ENCODE measurements at regions not wholly inside any gene's neighbourhood (a gene's known extent, or its start where the extent isn't known, plus 50 kb on each side); places are given as distances from the start of the nearest gene placed in this dataset.

DNA sequence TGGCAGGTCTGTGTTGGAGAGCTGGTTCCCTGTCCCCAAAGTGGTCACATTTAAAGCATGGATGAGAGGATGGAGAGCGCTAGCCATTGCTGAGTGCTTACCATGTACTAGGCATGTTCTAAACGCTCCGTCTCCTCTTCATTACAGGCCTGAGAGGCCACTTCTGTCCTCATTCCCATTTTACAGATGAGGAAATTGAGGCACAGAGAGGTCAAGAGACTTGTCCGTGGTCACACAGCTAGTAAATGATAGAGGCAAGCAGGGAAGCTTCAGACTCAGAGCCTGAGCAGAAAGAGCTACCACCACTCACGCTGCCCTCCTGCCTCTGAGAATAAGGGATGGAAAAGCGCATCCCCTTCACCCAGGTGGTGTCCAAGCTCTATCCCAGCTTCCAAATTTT lies 64.3 kb downstream of the SLC25A47 start:
- Histone ChIP-seq H3K9me3 (ENCODE audit: control insufficient read depth in 2 of 2, low read length in 2 of 2) (no peaks in the 10 kb centered on the region), H3K4me1 (ENCODE audit: control insufficient read depth, insufficient read depth, low read length, poor library complexity, severe bottlenecking) (peaks cover 14% of the 10 kb centered on the region), H3K27me3 (ENCODE audit: control insufficient read depth, insufficient read depth, low read length) (no peaks in the 10 kb centered on the region), H3K4me3 (ENCODE audit: low read depth, low read length) (no peak overlapping the region), H3K27ac (ENCODE audit: insufficient read depth, low read length, poor library complexity, severe bottlenecking) (no peak overlapping the region), H3K36me3 (ENCODE audit: control insufficient read depth, insufficient read depth, low read length) (no peaks in the 10 kb centered on the region)
- H3K4me3 Mint-ChIP-seq = no peak overlapping the region
- no peaks in the 10 kb centered on the region for H3K27me3 Mint-ChIP-seq
- H3K36me3 Mint-ChIP-seq = peaks cover 15% of the 10 kb centered on the region
- no peak for DNase-seq
- H3K27ac Mint-ChIP-seq = peak overlapping the region in 1 of 3 donors; percentile 13
- H3K4me1 Mint-ChIP-seq = peaks cover 16 to 63% (median 25%) of the 10 kb centered on the region in 4 donors
- no peaks in the 10 kb centered on the region for H3K9me3 Mint-ChIP-seq
- ATAC-seq (ENCODE audit: low read depth in 2 of 2) = no peak

DNA sequence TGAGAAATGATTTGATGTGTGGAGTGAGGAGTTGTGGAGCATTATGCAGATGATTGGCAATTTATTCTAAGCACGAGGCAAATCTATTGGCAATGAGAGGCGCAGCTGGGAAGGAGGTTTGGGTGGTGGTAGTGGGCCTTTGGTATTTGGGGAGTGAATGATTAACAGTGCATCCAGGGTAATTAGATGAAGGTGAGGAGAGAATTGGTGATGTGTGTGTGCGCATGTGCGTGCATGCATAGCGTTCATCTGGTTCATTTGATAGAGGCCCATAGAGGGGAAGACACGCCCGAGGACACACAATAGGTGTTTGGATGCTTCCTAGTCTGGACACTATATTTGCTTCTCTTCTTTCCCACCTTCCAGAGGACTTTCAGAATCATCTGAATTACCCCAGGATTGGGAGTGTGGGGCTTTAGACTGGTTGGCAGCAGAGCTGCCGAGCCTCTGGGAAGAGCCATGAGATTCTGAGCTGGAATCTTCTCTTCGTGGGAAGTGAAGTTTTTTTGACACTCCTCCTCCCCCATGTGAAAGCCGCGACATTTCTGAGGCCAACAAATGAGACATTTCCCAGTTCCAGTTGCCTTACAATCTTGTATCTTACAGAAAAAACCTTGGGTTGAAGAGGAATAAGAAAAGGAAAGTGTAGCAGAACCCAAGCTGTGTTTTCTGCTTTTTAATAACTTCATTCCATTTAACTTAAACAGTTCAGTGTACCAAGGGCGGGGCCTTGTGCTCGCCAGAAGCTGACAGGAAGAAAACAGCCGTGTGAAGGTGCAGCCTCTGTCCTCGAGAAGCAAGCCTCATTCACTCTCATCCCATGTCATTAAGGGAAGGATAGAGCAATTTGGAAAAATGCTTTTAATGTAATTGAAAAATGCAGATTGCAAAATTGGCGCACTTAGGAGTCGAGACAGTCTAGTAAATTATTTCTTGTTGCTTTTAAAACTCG lies 65.2 kb downstream of the SLC25A47 start:
- DNase-seq = peak in 1 of 3 donors; percentile 62
- Histone ChIP-seq H3K36me3 (ENCODE audit: control insufficient read depth, insufficient read depth, low read length) (no peaks in the 10 kb centered on the region), H3K27ac (ENCODE audit: insufficient read depth, low read length, poor library complexity, severe bottlenecking) (no peak overlapping the region), H3K27me3 (ENCODE audit: control insufficient read depth, insufficient read depth, low read length) (no peaks in the 10 kb centered on the region), H3K9me3 (ENCODE audit: control insufficient read depth in 2 of 2, low read length in 2 of 2) (no peaks in the 10 kb centered on the region), H3K4me3 (ENCODE audit: low read depth, low read length) (no peak overlapping the region), H3K4me1 (ENCODE audit: control insufficient read depth, insufficient read depth, low read length, poor library complexity, severe bottlenecking) (peaks cover 14% of the 10 kb centered on the region)
- no peak for ATAC-seq (ENCODE audit: low read depth in 2 of 2)
- no peaks in the 10 kb centered on the region for H3K9me3 Mint-ChIP-seq
- no peaks in the 10 kb centered on the region for H3K27me3 Mint-ChIP-seq
- H3K36me3 Mint-ChIP-seq = peaks cover 17% of the 10 kb centered on the region
- H3K4me1 Mint-ChIP-seq = peaks cover 16 to 61% (median 29%) of the 10 kb centered on the region in 4 donors
- H3K4me3 Mint-ChIP-seq = peak overlapping the region in 3 of 4 donors; percentile 6 to 35 (median 28)
- H3K27ac Mint-ChIP-seq = peak overlapping the region; percentile 13 to 61 (median 55)

DNA sequence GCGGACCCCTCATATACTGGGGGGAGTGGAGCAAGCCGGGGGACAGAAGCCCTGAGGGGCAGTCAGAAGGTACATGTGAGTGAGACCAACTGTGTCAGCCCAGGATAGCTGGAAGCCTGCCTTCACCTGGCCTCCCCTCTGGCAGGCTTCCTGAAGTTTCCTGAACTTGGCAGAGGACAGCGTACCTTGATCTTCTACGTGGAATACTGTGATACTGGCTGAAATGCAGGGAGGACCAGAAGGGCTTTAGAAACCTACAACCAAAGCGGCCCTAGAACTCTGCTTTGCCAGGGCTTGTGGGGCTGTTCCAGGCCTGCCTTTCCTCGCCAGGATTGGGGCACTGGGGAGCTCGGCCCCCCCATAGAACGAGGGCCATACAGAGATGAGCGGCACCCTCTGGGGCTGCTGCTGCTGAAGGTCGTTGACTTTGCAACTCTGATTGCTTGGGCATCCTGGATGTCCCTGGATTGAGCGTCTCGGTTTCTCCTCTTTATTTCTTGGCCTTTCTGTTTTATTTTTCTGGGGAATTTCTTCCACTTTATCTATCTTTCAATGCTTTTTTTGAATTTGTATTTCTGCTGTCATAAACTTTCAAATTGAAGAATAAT lies 66.5 kb downstream of the SLC25A47 start:
- no peaks in the 10 kb centered on the region for H3K27me3 ChIP-seq (ENCODE audit: control insufficient read depth, insufficient read depth, low read length)
- no peaks in the 10 kb centered on the region for H3K9me3 ChIP-seq (ENCODE audit: control insufficient read depth in 2 of 2, low read length in 2 of 2)
- no peak for DNase-seq
- no peak for ATAC-seq (ENCODE audit: low read depth in 2 of 2)
- peak overlapping the region in 1 of 3 donors; percentile 10 for H3K27ac Mint-ChIP-seq
- no peak overlapping the region for H3K4me3 Mint-ChIP-seq
- peaks cover 21% of the 10 kb centered on the region for H3K36me3 Mint-ChIP-seq
- H3K9me3 Mint-ChIP-seq = no peaks in the 10 kb centered on the region
- no peaks in the 10 kb centered on the region for H3K36me3 ChIP-seq (ENCODE audit: control insufficient read depth, insufficient read depth, low read length)
- H3K4me1 Mint-ChIP-seq = peaks cover 16 to 55% (median 27%) of the 10 kb centered on the region in 4 donors
- no peaks in the 10 kb centered on the region for H3K27me3 Mint-ChIP-seq
- no peak overlapping the region for H3K27ac ChIP-seq (ENCODE audit: insufficient read depth, low read length, poor library complexity, severe bottlenecking)
- no peak overlapping the region for H3K4me3 ChIP-seq (ENCODE audit: low read depth, low read length)
- peaks cover 7% of the 10 kb centered on the region for H3K4me1 ChIP-seq (ENCODE audit: control insufficient read depth, insufficient read depth, low read length, poor library complexity, severe bottlenecking)

DNA sequence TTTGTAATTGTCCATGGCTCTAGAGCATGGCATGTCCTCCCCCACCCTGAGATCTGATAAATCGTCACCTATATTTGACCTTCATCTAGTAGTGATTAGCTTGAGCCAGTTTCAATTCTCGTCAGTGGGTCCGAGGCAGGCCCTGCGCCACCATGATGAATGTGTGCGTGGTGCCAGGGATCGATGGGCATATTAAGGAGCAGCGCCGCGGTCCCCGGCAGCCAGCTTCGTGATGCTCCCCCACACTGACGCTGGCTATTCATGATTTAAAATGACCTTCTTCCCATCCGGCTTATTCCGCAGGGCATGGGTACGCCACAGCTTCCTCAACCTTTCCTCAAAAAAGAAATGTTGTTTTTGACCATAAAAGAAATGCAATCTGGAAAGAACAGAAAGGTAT lies 68.0 kb downstream of the SLC25A47 start:
- Mint-ChIP-seq H3K27ac (peak overlapping the region in 1 of 3 donors; percentile 17), H3K4me1 (peaks cover 16 to 47% (median 27%) of the 10 kb centered on the region in 4 donors), H3K4me3 (no peak overlapping the region), H3K27me3 (no peaks in the 10 kb centered on the region), H3K36me3 (peaks cover 22% of the 10 kb centered on the region), H3K9me3 (no peaks in the 10 kb centered on the region)
- Histone ChIP-seq H3K4me1 (ENCODE audit: control insufficient read depth, insufficient read depth, low read length, poor library complexity, severe bottlenecking) (peaks cover 7% of the 10 kb centered on the region), H3K4me3 (ENCODE audit: low read depth, low read length) (no peak overlapping the region), H3K27ac (ENCODE audit: insufficient read depth, low read length, poor library complexity, severe bottlenecking) (no peak overlapping the region), H3K9me3 (ENCODE audit: control insufficient read depth in 2 of 2, low read length in 2 of 2) (no peaks in the 10 kb centered on the region), H3K27me3 (ENCODE audit: control insufficient read depth, insufficient read depth, low read length) (no peaks in the 10 kb centered on the region), H3K36me3 (ENCODE audit: control insufficient read depth, insufficient read depth, low read length) (no peaks in the 10 kb centered on the region)
- DNase-seq = no peak
- no peak for ATAC-seq (ENCODE audit: low read depth in 2 of 2)

DNA sequence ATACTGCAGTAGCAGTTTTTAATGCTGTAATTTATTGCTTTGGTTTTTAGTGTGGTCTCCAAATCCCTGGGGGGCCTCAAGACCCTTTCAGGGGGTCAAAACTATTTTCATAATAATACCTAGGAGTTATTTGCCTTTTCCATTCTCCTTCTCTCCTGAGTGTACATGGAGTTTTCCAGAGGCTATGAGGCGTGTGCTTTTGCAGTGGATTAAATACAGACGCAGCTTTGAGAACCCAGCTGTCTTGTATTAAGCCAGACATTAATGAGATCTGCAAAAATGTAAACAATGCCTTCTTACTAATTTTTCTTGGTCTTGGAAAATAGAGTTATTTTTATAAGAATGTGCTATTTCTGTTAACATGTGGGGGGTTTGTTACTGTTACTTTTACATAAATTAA lies 68.6 kb downstream of the SLC25A47 start:
- peaks cover 16 to 47% (median 27%) of the 10 kb centered on the region in 4 donors for H3K4me1 Mint-ChIP-seq
- no peak for ATAC-seq (ENCODE audit: low read depth in 2 of 2)
- no peaks in the 10 kb centered on the region for H3K9me3 Mint-ChIP-seq

DNA sequence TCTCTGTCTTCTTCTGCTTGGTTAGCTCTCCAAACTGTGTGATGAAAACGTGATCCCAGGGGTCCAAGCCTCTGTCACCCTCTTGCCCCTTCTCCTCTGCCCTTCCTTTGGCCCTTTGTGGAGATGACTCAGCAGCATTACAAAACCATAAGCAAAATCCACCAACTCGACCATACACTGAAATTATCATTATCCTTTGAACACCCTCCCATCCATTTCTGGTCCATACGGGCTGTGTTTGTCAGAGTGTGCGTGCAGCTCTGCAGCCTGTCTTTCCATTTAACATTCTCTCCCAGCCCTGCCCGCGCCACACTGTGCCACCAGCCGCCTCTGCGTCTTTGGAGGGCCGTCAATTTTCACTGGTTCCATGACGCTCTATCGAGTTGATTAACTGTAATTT lies 69.2 kb downstream of the SLC25A47 start:
- Histone ChIP-seq H3K27ac (ENCODE audit: insufficient read depth, low read length, poor library complexity, severe bottlenecking) (no peak overlapping the region), H3K4me1 (ENCODE audit: control insufficient read depth, insufficient read depth, low read length, poor library complexity, severe bottlenecking) (peaks cover 7% of the 10 kb centered on the region), H3K4me3 (ENCODE audit: low read depth, low read length) (no peak overlapping the region), H3K9me3 (ENCODE audit: control insufficient read depth in 2 of 2, low read length in 2 of 2) (no peaks in the 10 kb centered on the region), H3K36me3 (ENCODE audit: control insufficient read depth, insufficient read depth, low read length) (no peaks in the 10 kb centered on the region), H3K27me3 (ENCODE audit: control insufficient read depth, insufficient read depth, low read length) (no peaks in the 10 kb centered on the region)
- no peak overlapping the region for H3K27ac Mint-ChIP-seq
- DNase-seq = no peak
- H3K27me3 Mint-ChIP-seq = no peaks in the 10 kb centered on the region
- H3K4me1 Mint-ChIP-seq = peaks cover 16 to 43% (median 27%) of the 10 kb centered on the region in 4 donors
- H3K36me3 Mint-ChIP-seq = peaks cover 30% of the 10 kb centered on the region
- no peak overlapping the region for H3K4me3 Mint-ChIP-seq
- ATAC-seq (ENCODE audit: low read depth in 2 of 2) = no peak
- H3K9me3 Mint-ChIP-seq = no peaks in the 10 kb centered on the region

More for the DNA sequence above, 68.6 kb downstream of the SLC25A47 start:
- peak overlapping the region in 1 of 3 donors; percentile 17 for H3K27ac Mint-ChIP-seq
- no peaks in the 10 kb centered on the region for H3K27me3 Mint-ChIP-seq
- Histone ChIP-seq H3K36me3 (ENCODE audit: control insufficient read depth, insufficient read depth, low read length) (no peaks in the 10 kb centered on the region), H3K4me3 (ENCODE audit: low read depth, low read length) (no peak overlapping the region), H3K27ac (ENCODE audit: insufficient read depth, low read length, poor library complexity, severe bottlenecking) (no peak overlapping the region), H3K9me3 (ENCODE audit: control insufficient read depth in 2 of 2, low read length in 2 of 2) (no peaks in the 10 kb centered on the region), H3K4me1 (ENCODE audit: control insufficient read depth, insufficient read depth, low read length, poor library complexity, severe bottlenecking) (peaks cover 7% of the 10 kb centered on the region), H3K27me3 (ENCODE audit: control insufficient read depth, insufficient read depth, low read length) (no peaks in the 10 kb centered on the region)
- H3K36me3 Mint-ChIP-seq = peaks cover 24% of the 10 kb centered on the region
- no peak overlapping the region for H3K4me3 Mint-ChIP-seq
- DNase-seq = no peak

DNA sequence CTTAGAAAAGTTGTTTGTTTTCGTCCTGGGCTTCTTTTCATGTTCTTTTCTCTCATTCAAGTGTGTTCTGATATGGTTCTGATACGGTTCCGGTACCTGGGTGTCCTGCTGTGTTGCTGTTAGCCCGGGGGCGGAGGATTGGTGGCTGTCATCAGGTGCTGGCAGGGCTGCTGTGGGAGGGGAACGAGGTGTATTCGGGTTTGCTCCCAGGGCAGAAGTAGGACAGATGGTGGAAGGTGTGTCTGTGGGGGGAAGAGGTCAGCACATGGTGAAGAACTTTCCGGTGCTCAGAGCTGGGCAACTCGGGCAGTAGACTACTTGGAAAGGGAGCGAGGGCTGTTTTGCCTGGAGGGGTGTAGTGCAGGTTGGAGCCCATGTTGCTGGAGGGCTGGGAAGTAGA lies 70.2 kb downstream of the SLC25A47 start:
- ATAC-seq (ENCODE audit: low read depth in 2 of 2) (no peak), DNase-seq (no peak)
- no peak overlapping the region for H3K4me3 ChIP-seq (ENCODE audit: low read depth, low read length)
- H3K27me3 ChIP-seq (ENCODE audit: control insufficient read depth, insufficient read depth, low read length) = no peaks in the 10 kb centered on the region
- Mint-ChIP-seq H3K9me3 (no peaks in the 10 kb centered on the region), H3K27ac (peak overlapping the region in 2 of 3 donors; percentile 11 to 49), H3K36me3 (peaks cover 32% of the 10 kb centered on the region), H3K4me3 (no peak overlapping the region), H3K4me1 (peaks cover 10 to 35% (median 21%) of the 10 kb centered on the region in 4 donors), H3K27me3 (no peaks in the 10 kb centered on the region)
- H3K36me3 ChIP-seq (ENCODE audit: control insufficient read depth, insufficient read depth, low read length) = no peaks in the 10 kb centered on the region
- H3K27ac ChIP-seq (ENCODE audit: insufficient read depth, low read length, poor library complexity, severe bottlenecking) = no peak overlapping the region
- no peaks in the 10 kb centered on the region for H3K9me3 ChIP-seq (ENCODE audit: control insufficient read depth in 2 of 2, low read length in 2 of 2)
- peaks cover 4% of the 10 kb centered on the region for H3K4me1 ChIP-seq (ENCODE audit: control insufficient read depth, insufficient read depth, low read length, poor library complexity, severe bottlenecking)

Measured in CD4-positive, CD25-positive, alpha-beta regulatory T cell (primary cell).